Neuronal stem cell (in vitro differentiated cells): ENCODE measurements at regions not wholly inside any gene's neighbourhood (a gene's known extent, or its start where the extent isn't known, plus 50 kb on each side); places are given as distances from the start of the nearest gene placed in this dataset.

Source experiments
- DNase-seq: peaks from one replicate; pipeline ENCODE4 v3.0.0-alpha.2; 2013; ENCODE audit warnings: low spot score
- H2AFZ ChIP-seq: one replicate; pipeline ENCODE4 v1.6.1; 2013; ENCODE audit warnings: mild to moderate bottlenecking, low read length, inconsistent platforms
- H2AK5ac ChIP-seq: 2 replicates; pipeline ENCODE4 v1.6.1; 2013; ENCODE audit warnings: low read depth, mild to moderate bottlenecking, inconsistent platforms, low read length, moderate library complexity, mixed read lengths
- H2BK120ac ChIP-seq: 2 replicates; pipeline ENCODE4 v1.6.1; 2013; ENCODE audit warnings: low read depth, mild to moderate bottlenecking, inconsistent platforms, low read length, moderate library complexity, mixed read lengths
- H2BK12ac ChIP-seq: one replicate; pipeline ENCODE4 v1.6.1; 2013; ENCODE audit warnings: low read length, inconsistent platforms
- H2BK15ac ChIP-seq: 2 replicates; pipeline ENCODE4 v1.6.1; 2013; ENCODE audit warnings: mild to moderate bottlenecking, low read length, inconsistent platforms, mixed read lengths
- H2BK5ac ChIP-seq: one replicate; pipeline ENCODE4 v1.6.1; 2013; ENCODE audit warnings: inconsistent platforms, mild to moderate bottlenecking, low read length, moderate library complexity
- H3K14ac ChIP-seq: one replicate; pipeline ENCODE4 v1.6.1; 2013; ENCODE audit warnings: low read length, inconsistent platforms
- H3K18ac ChIP-seq: 2 replicates; pipeline ENCODE4 v1.6.1; 2013; ENCODE audit warnings: low read length, inconsistent platforms
- H3K23ac ChIP-seq: 2 replicates; pipeline ENCODE4 v1.6.1; 2013; ENCODE audit warnings: low read depth, mild to moderate bottlenecking, mixed read lengths, low read length, inconsistent platforms; ENCODE audit not compliant: poor library complexity
- H3K27ac ChIP-seq: replicated peaks from 3 replicates; pipeline ENCODE4 v1.5.1; 2013; ENCODE audit warnings: low read length, inconsistent platforms
- H3K27me3 ChIP-seq, 3 experiments: 2 replicates each; pipeline ENCODE4 v1.6.1; 2013; ENCODE audit warnings: low read length in 3 of 3, mild to moderate bottlenecking in 2 of 3, inconsistent platforms in 1 of 3, low read depth in 1 of 3, mixed read lengths in 1 of 3, moderate library complexity in 1 of 3; ENCODE audit not compliant: control insufficient read depth in 3 of 3, insufficient read depth in 3 of 3
- H3K36me3 ChIP-seq, 2 donors: replicated peaks in 1 of 2; 2 replicates each; pipeline ENCODE4 v1.6.1; 2013; ENCODE audit warnings: low read length in 2 of 2; ENCODE audit not compliant: control insufficient read depth in 2 of 2, insufficient read depth in 2 of 2
- H3K4ac ChIP-seq: 2 replicates; pipeline ENCODE4 v1.6.1; 2013; ENCODE audit warnings: inconsistent platforms, mild to moderate bottlenecking, low read length, moderate library complexity
- H3K4me1 ChIP-seq, 2 donors: 1 replicate in 1 of 2; 2 replicates in 1 of 2; pipeline ENCODE4 v1.6.1; 2013; ENCODE audit warnings: low read length in 2 of 2, low read depth in 1 of 2; ENCODE audit not compliant: control insufficient read depth in 2 of 2, insufficient read depth in 1 of 2
- H3K4me2 ChIP-seq: one replicate; pipeline ENCODE4 v1.6.1; 2013; ENCODE audit warnings: mild to moderate bottlenecking, low read length, inconsistent platforms; ENCODE audit not compliant: insufficient read depth, poor library complexity, severe bottlenecking
- H3K4me3 ChIP-seq, 2 donors: 2 replicates each; pipeline ENCODE4 v1.5.1; 2013; ENCODE audit warnings: low read length in 2 of 2, mild to moderate bottlenecking in 2 of 2, inconsistent platforms in 1 of 2, moderate library complexity in 1 of 2
- H3K79me1 ChIP-seq: one replicate; pipeline ENCODE4 v1.6.1; 2013; ENCODE audit warnings: low read depth, mild to moderate bottlenecking, inconsistent platforms, low read length, moderate library complexity
- H3K9ac ChIP-seq: one replicate; pipeline ENCODE4 v1.6.1; 2013; ENCODE audit warnings: mild to moderate bottlenecking, low read depth, low read length, inconsistent platforms; ENCODE audit not compliant: poor library complexity
- H3K9me3 ChIP-seq, 2 donors: replicated peaks in 1 of 2; 2 replicates each; pipeline versions ENCODE3 to v1.6.1; 2013; ENCODE audit warnings: low read length in 2 of 2, mild to moderate bottlenecking in 2 of 2, inconsistent platforms in 1 of 2, low read depth in 1 of 2, mixed read lengths in 1 of 2, moderate library complexity in 1 of 2; ENCODE audit not compliant: control insufficient read depth in 2 of 2, insufficient read depth in 1 of 2
- H4K8ac ChIP-seq: one replicate; pipeline ENCODE4 v1.6.1; 2013; ENCODE audit warnings: low read depth, mild to moderate bottlenecking, inconsistent platforms, low read length, moderate library complexity
- H4K91ac ChIP-seq: one replicate; pipeline ENCODE4 v1.6.1; 2013; ENCODE audit warnings: low read length, low read depth, mild to moderate bottlenecking, inconsistent platforms; ENCODE audit not compliant: poor library complexity
- WGBS, 2 donors: extraction: QIAGEN DNeasy Blood & Tissue Kit; methylation state at CpG; one replicate each; pipeline ENCODE4 v1.1.7; 2013; ENCODE audit warnings: missing lambda C conversion rate in 2 of 2, mixed read lengths in 1 of 2; ENCODE audit not compliant: insufficient read length in 2 of 2, insufficient replicate concordance in 1 of 2; ENCODE audit errors: extremely low coverage in 2 of 2; 5-methylcytosine and 5-hydroxymethylcytosine counted together

DNA sequence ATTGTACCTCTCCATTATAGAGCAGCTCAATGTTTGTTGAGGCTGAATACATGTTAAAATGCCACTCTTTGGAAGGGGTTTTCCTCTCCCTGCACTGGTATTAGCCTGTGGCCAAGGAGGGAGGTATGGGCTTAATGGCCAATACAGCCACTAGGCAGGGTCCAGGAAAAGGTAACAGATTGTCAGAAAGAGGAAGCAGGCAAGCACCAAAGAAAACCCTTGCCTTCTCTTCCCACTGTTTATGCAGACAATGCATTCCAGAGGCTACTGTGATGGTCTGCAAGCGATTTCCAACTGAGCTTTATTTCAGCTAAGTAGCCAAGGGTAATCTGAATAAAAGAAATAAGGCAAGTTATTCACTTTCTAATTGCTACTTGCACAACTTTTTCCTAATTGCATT is 95.3 kb upstream of the SLC27A6 start:
- WGBS, 2 donors, result no CpG with 5 or more reads among the region's 1 CpG

GRCh38 chr5:128870373-128870772 is 94.9 kb upstream of the SLC27A6 start:
- WGBS, 2 donors, result no CpG with 5 or more reads among the region's 5 CpGs

More for the DNA sequence above, 95.3 kb upstream of the SLC27A6 start:
- no peak overlapping the region for H2AK5ac ChIP-seq
- H3K4me3 ChIP-seq, result no peak overlapping the region
- no peak overlapping the region for H2AFZ ChIP-seq
- no peak overlapping the region for H3K27ac ChIP-seq
- H2BK12ac ChIP-seq, result no peak overlapping the region
- no peak overlapping the region for H4K91ac ChIP-seq
- no peak overlapping the region for H2BK5ac ChIP-seq
- no peak overlapping the region for H3K9ac ChIP-seq
- no peaks in the 10 kb centered on the region for H3K9me3 ChIP-seq
- no peak overlapping the region for H2BK15ac ChIP-seq
- peaks cover 0 to 12% of the 10 kb centered on the region in 2 donors for H3K4me1 ChIP-seq
- H3K4ac ChIP-seq, result no peak overlapping the region
- H2BK120ac ChIP-seq, result no peak overlapping the region
- H4K8ac ChIP-seq, result no peak overlapping the region
- H3K79me1 ChIP-seq, result no peaks in the 10 kb centered on the region
- no peaks in the 10 kb centered on the region for H3K27me3 ChIP-seq
- peak; percentile 41 for DNase-seq
- no peak overlapping the region for H3K18ac ChIP-seq
- no peak overlapping the region for H3K23ac ChIP-seq
- no peak overlapping the region for H3K4me2 ChIP-seq
- no peaks in the 10 kb centered on the region for H3K36me3 ChIP-seq
- no peak overlapping the region for H3K14ac ChIP-seq

GRCh38 chr5:128870923-128871322 is 94.4 kb upstream of the SLC27A6 start:
- H2AK5ac ChIP-seq, result no peak overlapping the region
- no peak overlapping the region for H2BK15ac ChIP-seq
- WGBS, 2 donors, result no CpG with 5 or more reads among the region's 3 CpGs
- H3K9me3 ChIP-seq, result no peaks in the 10 kb centered on the region
- H3K4ac ChIP-seq, result no peak overlapping the region
- H3K27ac ChIP-seq, result no peak overlapping the region
- no peak for DNase-seq
- no peak overlapping the region for H2AFZ ChIP-seq
- H3K4me3 ChIP-seq, result no peak overlapping the region
- no peak overlapping the region for H2BK12ac ChIP-seq
- no peak overlapping the region for H3K18ac ChIP-seq
- H3K79me1 ChIP-seq, result no peaks in the 10 kb centered on the region
- no peak overlapping the region for H3K23ac ChIP-seq
- no peak overlapping the region for H3K14ac ChIP-seq
- no peak overlapping the region for H2BK120ac ChIP-seq
- H3K9ac ChIP-seq, result no peak overlapping the region
- H4K8ac ChIP-seq, result no peak overlapping the region
- no peak overlapping the region for H4K91ac ChIP-seq
- no peak overlapping the region for H3K4me2 ChIP-seq
- no peak overlapping the region for H2BK5ac ChIP-seq
- no peaks in the 10 kb centered on the region for H3K27me3 ChIP-seq
- H3K4me1 ChIP-seq, result peaks cover 0 to 12% of the 10 kb centered on the region in 2 donors
- H3K36me3 ChIP-seq, result no peaks in the 10 kb centered on the region

More at GRCh38 chr5:128870373-128870772, 94.9 kb upstream of the SLC27A6 start:
- H3K18ac ChIP-seq, result no peak overlapping the region
- no peak overlapping the region for H3K4me3 ChIP-seq
- H3K14ac ChIP-seq, result no peak overlapping the region
- DNase-seq, result no peak
- H3K79me1 ChIP-seq, result no peaks in the 10 kb centered on the region
- H2BK15ac ChIP-seq, result no peak overlapping the region
- H3K27me3 ChIP-seq, result no peaks in the 10 kb centered on the region
- no peak overlapping the region for H3K4me2 ChIP-seq
- no peak overlapping the region for H2AK5ac ChIP-seq
- no peak overlapping the region for H3K23ac ChIP-seq
- H3K4me1 ChIP-seq, result peaks cover 0 to 12% of the 10 kb centered on the region in 2 donors
- H3K36me3 ChIP-seq, result no peaks in the 10 kb centered on the region
- H4K91ac ChIP-seq, result no peak overlapping the region
- no peak overlapping the region for H2AFZ ChIP-seq
- H3K27ac ChIP-seq, result no peak overlapping the region
- H3K9me3 ChIP-seq, result no peaks in the 10 kb centered on the region
- H4K8ac ChIP-seq, result no peak overlapping the region
- H2BK120ac ChIP-seq, result no peak overlapping the region
- no peak overlapping the region for H2BK5ac ChIP-seq
- H3K9ac ChIP-seq, result no peak overlapping the region
- no peak overlapping the region for H2BK12ac ChIP-seq
- H3K4ac ChIP-seq, result no peak overlapping the region

DNA sequence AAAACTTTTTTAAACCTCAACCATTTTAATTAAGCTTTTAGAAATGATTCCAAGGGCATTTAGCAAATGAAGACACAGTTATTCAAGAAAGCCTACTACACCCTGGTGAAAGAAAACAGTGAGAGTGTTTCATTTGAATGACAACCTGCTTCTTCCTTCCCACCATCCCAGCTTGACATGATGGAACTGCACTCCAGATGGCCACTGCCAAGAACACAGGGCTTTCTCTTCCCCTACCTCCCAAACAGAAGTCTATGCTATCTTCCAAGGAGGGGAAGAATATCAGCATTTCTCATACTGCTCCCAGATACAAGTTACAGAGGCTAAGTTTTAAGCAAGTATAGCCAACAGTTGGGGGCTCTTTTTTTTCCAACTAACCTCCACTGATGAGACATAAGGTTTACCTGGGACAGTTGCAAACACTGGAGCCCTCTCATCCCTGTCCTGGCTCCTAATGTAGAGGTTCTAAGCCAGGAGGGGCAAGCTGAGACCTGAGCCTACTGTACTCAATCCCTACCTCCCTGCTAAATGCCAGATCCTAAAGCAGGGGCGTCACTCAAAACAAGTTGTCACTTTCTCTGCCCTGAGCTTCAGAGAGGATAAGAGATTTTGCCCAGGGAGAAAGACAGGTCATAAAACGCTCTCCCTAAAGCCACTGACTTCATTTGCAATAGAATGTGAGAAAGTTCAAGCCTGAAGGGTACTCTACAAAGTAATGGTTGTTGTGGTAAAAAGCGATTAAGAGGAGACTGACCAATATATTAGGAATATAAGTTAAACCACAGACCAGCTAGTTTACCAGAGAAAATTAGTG is 88.5 kb upstream of the SLC27A6 start:
- no peaks in the 10 kb centered on the region for H3K79me1 ChIP-seq
- no peak overlapping the region for H4K91ac ChIP-seq
- no peak overlapping the region for H3K4me3 ChIP-seq
- H3K9ac ChIP-seq, result no peak overlapping the region
- no peaks in the 10 kb centered on the region for H3K36me3 ChIP-seq
- WGBS, 2 donors, result no CpG with 5 or more reads among the region's 3 CpGs
- H3K27ac ChIP-seq, result no peak overlapping the region
- no peak overlapping the region for H2BK15ac ChIP-seq
- no peak overlapping the region for H3K14ac ChIP-seq
- H2BK12ac ChIP-seq, result no peak overlapping the region
- no peaks in the 10 kb centered on the region for H3K4me1 ChIP-seq
- no peak overlapping the region for H2BK120ac ChIP-seq
- H2AFZ ChIP-seq, result no peak overlapping the region
- no peaks in the 10 kb centered on the region for H3K9me3 ChIP-seq
- no peak overlapping the region for H2BK5ac ChIP-seq
- no peak overlapping the region for H3K4ac ChIP-seq
- H3K27me3 ChIP-seq, result no peaks in the 10 kb centered on the region
- H3K23ac ChIP-seq, result no peak overlapping the region
- DNase-seq, result no peak
- H3K4me2 ChIP-seq, result no peak overlapping the region
- no peak overlapping the region for H4K8ac ChIP-seq
- H2AK5ac ChIP-seq, result no peak overlapping the region
- peak overlapping the region; percentile 44 for H3K18ac ChIP-seq
